ENCODE measurements at regions not wholly inside any gene's neighbourhood (a gene's known extent, or its start where the extent isn't known, plus 50 kb on each side); places are given as distances from the start of the nearest gene placed in this dataset.

DNA sequence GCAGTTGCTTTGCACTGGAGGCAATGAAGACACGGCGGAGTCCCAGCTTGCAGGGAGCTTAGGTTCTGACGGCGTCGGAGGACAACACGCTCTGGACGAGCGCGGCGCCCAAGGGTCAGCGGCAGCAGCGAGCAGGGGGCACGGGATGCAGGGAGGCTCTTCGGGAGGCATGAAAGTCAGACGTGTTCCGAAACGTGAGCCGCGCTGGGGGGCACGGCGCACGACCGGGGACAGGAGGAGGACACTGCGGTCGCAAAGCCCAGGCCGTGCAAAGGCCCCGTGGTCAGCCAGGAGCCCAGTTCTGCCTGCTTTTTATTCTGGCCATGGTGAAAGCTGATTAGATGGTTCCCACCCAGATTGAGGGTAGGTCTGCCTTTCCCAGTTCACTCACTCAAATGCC is 294.6 kb downstream of the SNAPC1 start:
- no peak overlapping the region for H3K27ac Mint-ChIP-seq
- H3K9me3 Mint-ChIP-seq: peaks cover 5% of the 10 kb centered on the region
- H3K36me3 Mint-ChIP-seq (ENCODE audit: low read depth): no peaks in the 10 kb centered on the region
- TF ChIP-seq, protein P1, sequence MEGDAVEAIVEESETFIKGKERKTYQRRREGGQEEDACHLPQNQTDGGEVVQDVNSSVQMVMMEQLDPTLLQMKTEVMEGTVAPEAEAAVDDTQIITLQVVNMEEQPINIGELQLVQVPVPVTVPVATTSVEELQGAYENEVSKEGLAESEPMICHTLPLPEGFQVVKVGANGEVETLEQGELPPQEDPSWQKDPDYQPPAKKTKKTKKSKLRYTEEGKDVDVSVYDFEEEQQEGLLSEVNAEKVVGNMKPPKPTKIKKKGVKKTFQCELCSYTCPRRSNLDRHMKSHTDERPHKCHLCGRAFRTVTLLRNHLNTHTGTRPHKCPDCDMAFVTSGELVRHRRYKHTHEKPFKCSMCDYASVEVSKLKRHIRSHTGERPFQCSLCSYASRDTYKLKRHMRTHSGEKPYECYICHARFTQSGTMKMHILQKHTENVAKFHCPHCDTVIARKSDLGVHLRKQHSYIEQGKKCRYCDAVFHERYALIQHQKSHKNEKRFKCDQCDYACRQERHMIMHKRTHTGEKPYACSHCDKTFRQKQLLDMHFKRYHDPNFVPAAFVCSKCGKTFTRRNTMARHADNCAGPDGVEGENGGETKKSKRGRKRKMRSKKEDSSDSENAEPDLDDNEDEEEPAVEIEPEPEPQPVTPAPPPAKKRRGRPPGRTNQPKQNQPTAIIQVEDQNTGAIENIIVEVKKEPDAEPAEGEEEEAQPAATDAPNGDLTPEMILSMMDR (IDR thresholded peaks at IDR 0.05; ENCODE audit: unreplicated experiment in 3 of 3): no peak
- H3K27me3 Mint-ChIP-seq (ENCODE audit: low read depth): no peaks in the 10 kb centered on the region
- H3K4me1 Mint-ChIP-seq: no peaks in the 10 kb centered on the region
- H3K4me3 Mint-ChIP-seq: no peak overlapping the region

DNA sequence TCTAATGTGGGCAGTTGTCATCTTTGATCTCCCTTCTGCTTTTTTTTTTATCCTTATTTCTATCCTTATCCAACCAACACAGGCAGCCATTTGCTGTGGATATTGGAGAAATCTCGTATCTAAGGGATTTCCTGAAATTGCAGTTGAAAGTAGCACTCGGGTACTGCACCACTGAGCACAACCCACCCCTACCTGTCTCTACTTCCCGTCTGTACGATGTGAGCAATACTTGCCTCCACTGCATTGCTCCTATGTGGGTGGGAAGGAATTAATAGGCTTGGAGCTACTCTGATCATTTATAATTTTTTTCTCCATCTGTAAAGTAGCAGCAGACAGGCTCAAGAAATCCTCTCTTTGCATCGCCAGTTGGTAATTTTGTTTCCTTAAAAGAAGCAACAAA is 300.4 kb downstream of the SNAPC1 start:
- Mint-ChIP-seq H3K4me1 (no peaks in the 10 kb centered on the region), H3K4me3 (no peak overlapping the region), H3K9me3 (no peaks in the 10 kb centered on the region), H3K27me3 (ENCODE audit: low read depth) (peaks cover 3% of the 10 kb centered on the region), H3K36me3 (ENCODE audit: low read depth) (no peaks in the 10 kb centered on the region), H3K27ac (no peak overlapping the region)
- TF ChIP-seq, protein P1 (IDR thresholded peaks at IDR 0.05; ENCODE audit: unreplicated experiment in 3 of 3): no peak

DNA sequence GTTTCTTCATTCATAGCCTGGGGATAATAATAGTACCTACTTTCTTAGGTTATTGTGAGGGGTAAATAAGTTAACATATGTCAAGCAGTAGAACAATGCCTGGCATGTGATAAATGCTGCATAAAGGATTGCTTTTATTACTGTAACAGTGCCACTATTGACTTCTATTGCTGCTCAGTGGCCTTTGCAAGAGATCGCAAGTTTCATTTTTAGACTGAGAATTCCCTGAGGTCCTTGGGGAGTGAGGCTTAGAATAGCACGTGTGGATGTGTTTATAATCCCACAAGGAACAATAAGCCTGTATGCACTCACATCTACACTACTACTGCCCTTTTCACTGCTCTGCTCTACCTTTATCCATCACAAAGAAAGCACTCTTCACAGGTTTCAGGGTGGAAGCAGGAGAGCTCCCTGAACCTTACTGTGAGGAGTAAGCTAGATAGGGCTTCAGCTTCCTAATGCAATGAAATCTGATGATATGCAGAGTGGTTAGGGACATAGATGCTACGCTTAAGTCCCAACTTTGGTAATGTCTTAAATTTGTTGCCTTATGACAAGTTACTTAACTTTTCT is 302.6 kb downstream of the SNAPC1 start:
- TF ChIP-seq, protein P1 (IDR thresholded peaks at IDR 0.05; ENCODE audit: unreplicated experiment in 3 of 3): no peak
- Mint-ChIP-seq H3K36me3 (ENCODE audit: low read depth) (no peaks in the 10 kb centered on the region), H3K4me1 (no peaks in the 10 kb centered on the region), H3K9me3 (no peaks in the 10 kb centered on the region), H3K27ac (no peak overlapping the region), H3K27me3 (ENCODE audit: low read depth) (peaks cover 3% of the 10 kb centered on the region), H3K4me3 (no peak overlapping the region)

DNA sequence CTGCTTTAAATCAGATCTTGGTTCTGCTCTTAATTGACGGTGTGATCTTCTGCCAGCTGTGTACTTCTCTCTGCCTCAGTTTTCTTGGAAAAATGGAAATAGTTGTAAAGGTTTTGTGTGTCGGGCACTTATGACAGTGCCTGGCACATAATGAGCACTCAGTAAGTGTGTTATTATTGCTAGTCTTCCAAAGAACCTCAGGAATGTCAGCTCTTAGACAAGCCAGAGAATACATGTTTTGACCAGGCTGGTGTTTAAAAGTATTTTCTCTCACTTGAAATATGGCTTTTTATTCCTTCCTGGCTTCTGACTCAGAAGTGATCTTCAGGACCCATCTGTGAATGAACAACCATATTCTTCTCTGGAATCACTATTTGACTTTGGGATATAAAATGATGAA is 304.1 kb downstream of the SNAPC1 start:
- no peak overlapping the region for H3K27ac Mint-ChIP-seq
- H3K27me3 Mint-ChIP-seq (ENCODE audit: low read depth): peaks cover 3% of the 10 kb centered on the region
- peaks cover 4% of the 10 kb centered on the region for H3K4me1 Mint-ChIP-seq
- no peak overlapping the region for H3K4me3 Mint-ChIP-seq
- TF ChIP-seq, protein P1 (IDR thresholded peaks at IDR 0.05; ENCODE audit: unreplicated experiment in 3 of 3): no peak
- H3K36me3 Mint-ChIP-seq (ENCODE audit: low read depth): no peaks in the 10 kb centered on the region
- no peaks in the 10 kb centered on the region for H3K9me3 Mint-ChIP-seq

DNA sequence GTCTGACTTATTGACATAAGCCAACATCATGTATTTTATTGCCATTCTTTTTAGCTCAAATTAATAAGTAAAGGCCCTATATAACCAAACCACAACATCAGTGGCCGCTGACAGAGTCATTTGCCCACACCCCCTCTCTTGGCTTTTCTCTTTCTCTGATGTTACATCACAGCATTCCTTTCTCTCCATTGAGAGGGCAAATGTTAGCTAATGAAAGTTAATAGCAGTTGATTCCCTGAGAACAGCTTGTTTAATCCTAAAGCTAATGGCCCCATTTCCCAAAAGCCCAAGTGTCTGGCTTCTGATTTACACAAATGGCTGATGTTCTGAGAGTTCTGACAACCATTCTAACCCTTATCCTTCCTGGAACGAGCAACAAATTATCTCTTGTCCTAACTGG is 308.8 kb downstream of the SNAPC1 start:
- TF ChIP-seq, protein P1 (IDR thresholded peaks at IDR 0.05; ENCODE audit: unreplicated experiment in 3 of 3): no peak
- peaks cover 20% of the 10 kb centered on the region for H3K4me1 Mint-ChIP-seq

DNA sequence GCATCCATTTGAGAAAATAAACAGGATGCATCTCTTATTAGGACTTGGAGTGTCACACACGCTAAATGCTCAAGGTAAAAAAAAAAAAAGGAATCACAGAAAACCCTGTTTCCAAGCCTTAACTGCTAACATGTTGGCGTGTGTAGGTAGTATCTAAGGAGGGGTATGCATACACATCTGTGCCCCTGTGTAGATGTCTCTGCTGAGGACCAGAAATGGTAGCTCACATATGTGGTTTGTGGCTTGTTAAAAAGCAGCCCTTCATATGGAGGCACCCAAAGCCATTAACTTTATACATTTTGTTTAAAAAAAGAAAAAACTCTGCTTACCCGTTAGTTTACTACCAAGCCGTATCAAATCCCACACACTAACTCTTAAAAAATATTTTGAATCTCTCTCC is 314.1 kb downstream of the SNAPC1 start:
- Mint-ChIP-seq H3K4me3 (no peak overlapping the region), H3K27me3 (ENCODE audit: low read depth) (peaks cover 4% of the 10 kb centered on the region), H3K9me3 (no peaks in the 10 kb centered on the region), H3K4me1 (peaks cover 16% of the 10 kb centered on the region), H3K36me3 (ENCODE audit: low read depth) (no peaks in the 10 kb centered on the region), H3K27ac (no peak overlapping the region)
- TF ChIP-seq, protein P1 (IDR thresholded peaks at IDR 0.05; ENCODE audit: unreplicated experiment in 3 of 3): no peak

More for the DNA sequence above, 308.8 kb downstream of the SNAPC1 start:
- peaks cover 4% of the 10 kb centered on the region for H3K27me3 Mint-ChIP-seq (ENCODE audit: low read depth)
- H3K27ac Mint-ChIP-seq: no peak overlapping the region
- H3K4me3 Mint-ChIP-seq: no peak overlapping the region
- H3K9me3 Mint-ChIP-seq: no peaks in the 10 kb centered on the region
- no peaks in the 10 kb centered on the region for H3K36me3 Mint-ChIP-seq (ENCODE audit: low read depth)

Data from nephron (organoid).